K562 (cell line): ENCODE measurements at regions not wholly inside any gene's neighbourhood (a gene's known extent, or its start where the extent isn't known, plus 50 kb on each side); places are given as distances from the start of the nearest gene placed in this dataset.

Experiments
- ATAC-seq: fragments of 200-7000 bp; cut with Tn5 transposase; 3 replicates; pipeline ENCODE4 v1.9.1; 2020; ENCODE audit warnings: moderate library complexity
- BruUV-seq: library from RNA; stranded (reverse); fragments of 400-500 nt; replicated peaks from 2 replicates; lab custom pipeline; 2021; lab: Mats Ljungman, UMichigan
- CTCF ChIA-PET: fragments of 300-600 bp; formaldehyde crosslinking; extraction: SDS; loops from one replicate; lab custom pipeline; 2021; ENCODE audit warnings: low intra/inter-chr PET ratio; lab: Yijun Ruan, JAX
- POLR2A ChIA-PET: fragments of 300-600, 350-650 bp; sonication (Branson Sonifier 250); formaldehyde crosslinking; extraction: SDS; loops from one replicate; lab custom pipeline; 2021; ENCODE audit warnings: antibody characterized with exemption, inconsistent platforms; lab: Yijun Ruan, JAX
- DNase-seq, 4 experiments: peaks; one replicate each; pipeline versions ENCODE4 v3.0.0 to v3.0.0-alpha.2; 2011 to 2018; ENCODE audit warnings: low spot score in 3 of 4, mixed read lengths in 3 of 4; ENCODE audit errors: extremely low read depth in 1 of 4
- FAIRE-seq: peaks from 2 replicates; lab custom pipeline; 2011; peaks lifted over from hg19 to GRCh38; lab: Jason Lieb, UNC
- H2AFZ ChIP-seq: 2 replicates; pipeline ENCODE4 v1.6.0; 2011; ENCODE audit warnings: low read depth, low read length, control low read depth, inconsistent platforms
- H3K27ac ChIP-seq: fragments of 200-600 bp; 3 replicates; pipeline ENCODE4 v1.8.0; 2011; ENCODE audit warnings: low read depth, mild to moderate bottlenecking, control low read depth, inconsistent platforms, low read length, moderate library complexity, mixed read lengths; ENCODE audit errors: extremely low read depth
- H3K27me3 ChIP-seq, 2 experiments: fragments of 300-600 bp in 1 of 2; 2 replicates in 1 of 2; 3 replicates in 1 of 2; pipeline versions ENCODE4 v1.6.0 to v1.8.0; 2011; ENCODE audit warnings: inconsistent platforms in 2 of 2, low read length in 2 of 2, mild to moderate bottlenecking in 1 of 2, mixed read lengths in 1 of 2, moderate library complexity in 1 of 2; ENCODE audit not compliant: control insufficient read depth in 2 of 2, insufficient read depth in 2 of 2
- H3K36me3 ChIP-seq: fragments of 300-600 bp; 3 replicates; pipeline ENCODE4 v1.8.0; 2011; ENCODE audit warnings: mild to moderate bottlenecking, low read length, inconsistent platforms; ENCODE audit not compliant: control insufficient read depth, insufficient read depth
- H3K4me1 ChIP-seq, 2 experiments: fragments of 200-600 bp in 1 of 2; replicated peaks in 1 of 2; 2 replicates in 1 of 2; 3 replicates in 1 of 2; pipeline versions ENCODE4 v1.5.1 to v1.8.0; 2011; ENCODE audit warnings: inconsistent platforms in 2 of 2, low read length in 2 of 2, mild to moderate bottlenecking in 1 of 2, mixed read lengths in 1 of 2, moderate library complexity in 1 of 2; ENCODE audit not compliant: control insufficient read depth in 2 of 2, insufficient read depth in 2 of 2
- H3K4me2 ChIP-seq: 2 replicates; pipeline ENCODE4 v1.6.1; 2011; ENCODE audit warnings: low read length, control low read depth, inconsistent platforms, mixed read lengths; ENCODE audit not compliant: insufficient read depth
- H3K4me3 ChIP-seq: fragments of 200-600 bp; sonication (generic), shearing (Covaris generic); 2 replicates; pipeline ENCODE4 v1.5.1; 2016; ENCODE audit warnings: control low read depth, inconsistent platforms
- H3K79me2 ChIP-seq: fragments of 200-600 bp; 3 replicates; pipeline ENCODE4 v1.8.0; 2011; ENCODE audit warnings: low read length, inconsistent platforms; ENCODE audit not compliant: control insufficient read depth, insufficient read depth
- H3K9ac ChIP-seq, 2 experiments: 2 replicates each; pipeline versions ENCODE4 v1.6.0 to v1.6.1; 2011; ENCODE audit warnings: low read depth in 2 of 2, low read length in 2 of 2, control low read depth in 1 of 2, inconsistent platforms in 1 of 2, mild to moderate bottlenecking in 1 of 2, mixed read lengths in 1 of 2; ENCODE audit not compliant: insufficient read depth in 1 of 2
- H3K9me1 ChIP-seq: one replicate; pipeline ENCODE4 v1.6.0; 2011; ENCODE audit warnings: inconsistent platforms, mild to moderate bottlenecking, low read length, moderate library complexity; ENCODE audit not compliant: control insufficient read depth, insufficient read depth
- H3K9me3 ChIP-seq: replicated peaks from 2 replicates; pipeline ENCODE4 v1.5.1; 2011; ENCODE audit warnings: low read depth, low read length, inconsistent platforms; ENCODE audit not compliant: control insufficient read depth, insufficient read depth
- H4K20me1 ChIP-seq: replicated peaks from 2 replicates; pipeline ENCODE4 v1.6.1; 2011; ENCODE audit warnings: low read length, inconsistent platforms, mixed read lengths; ENCODE audit not compliant: control insufficient read depth, insufficient read depth
- CEBPB ChIP-seq: fragments of 450-650 bp; IDR thresholded peaks from 2 replicates; pipeline ENCODE4 v1.6.1; 2016; ENCODE audit warnings: missing genetic modification characterization, missing compliant biosample characterization
- CHCHD3 ChIP-seq: fragments of 250-450 bp; sonication (Bioruptor Pico); IDR thresholded peaks from 2 replicates; pipeline ENCODE4 v2.1.2; 2022; ENCODE audit warnings: mild to moderate bottlenecking
- E2F8 ChIP-seq: fragments of 450-650 bp; IDR thresholded peaks from 2 replicates; pipeline ENCODE4 v1.7.1; 2018; ENCODE audit warnings: mild to moderate bottlenecking, low read depth; ENCODE audit not compliant: partially characterized antibody
- EP300 ChIP-seq: IDR thresholded peaks from 2 replicates; pipeline ENCODE4 v1.6.1; 2012; ENCODE audit warnings: low read length, improper control_type of control experiment
- FOXJ2 ChIP-seq: fragments of 200-800 bp; sonication (Bioruptor generic); IDR thresholded peaks from 2 replicates; pipeline ENCODE4 v1.6.1; 2016; ENCODE audit warnings: missing genetic modification characterization, missing compliant biosample characterization
- FOXP4 ChIP-seq: sonication (generic); formaldehyde crosslinking; IDR thresholded peaks from 2 replicates; pipeline ENCODE4 v1.8.0; 2022; ENCODE audit warnings: mild to moderate bottlenecking, missing genetic modification reagents, borderline replicate concordance
- KAT8 ChIP-seq: fragments of 450-650 bp; IDR thresholded peaks from 2 replicates; pipeline ENCODE4 v1.6.1; 2016; ENCODE audit warnings: low read depth, mild to moderate bottlenecking
- MLX ChIP-seq, 2 experiments: fragments of 450-650 bp in 1 of 2; sonication (generic) in 1 of 2; formaldehyde crosslinking; conservative IDR thresholded peaks; 2 replicates each; pipeline versions ENCODE4 v1.4.0 to v1.8.1; 2020 to 2022; ENCODE audit warnings: mild to moderate bottlenecking in 1 of 2, missing genetic modification reagents in 1 of 2
- NR0B1 ChIP-seq: fragments of 450-650 bp; IDR thresholded peaks from one replicate; pipeline ENCODE4 v1.6.1; 2018; ENCODE audit warnings: mild to moderate bottlenecking, moderate library complexity; ENCODE audit not compliant: partially characterized antibody
- RB1 ChIP-seq: fragments of 450-650 bp; IDR thresholded peaks from 2 replicates; pipeline ENCODE4 v1.6.1; 2017; ENCODE audit warnings: low read depth, mild to moderate bottlenecking
- SRF ChIP-seq, 2 experiments: fragments of 250-450, 450-650 bp in 1 of 2; sonication (Bioruptor Pico) in 1 of 2; sonication (generic) in 1 of 2; formaldehyde crosslinking; IDR thresholded peaks; 2 replicates each; pipeline versions ENCODE4 v1.5.0 to v1.5.1; 2020 to 2022; ENCODE audit warnings: mild to moderate bottlenecking in 1 of 2, missing genetic modification reagents in 1 of 2
- TRIM28 ChIP-seq: fragments of 450-650 bp; IDR thresholded peaks from 2 replicates; pipeline ENCODE4 v1.6.1; 2017
- ZNF431 ChIP-seq: sonication (generic); formaldehyde crosslinking; IDR thresholded peaks from 2 replicates; pipeline ENCODE4 v1.8.0; 2022; ENCODE audit warnings: mild to moderate bottlenecking, missing genetic modification reagents
- ZNF586 ChIP-seq: fragments of 450-650 bp; formaldehyde crosslinking; conservative IDR thresholded peaks from 2 replicates; pipeline ENCODE4 v1.4.0; 2020; ENCODE audit warnings: mild to moderate bottlenecking, moderate library complexity
- WGBS: fragments of 100-300 bp; shearing (Covaris generic); methylation state at CpG from one replicate; pipeline ENCODE4 v1.1.6; 2016; ENCODE audit warnings: low coverage, mixed read lengths; ENCODE audit not compliant: insufficient coverage; ENCODE audit errors: missing lambda C conversion rate; 5-methylcytosine and 5-hydroxymethylcytosine counted together
- in situ Hi-C: fragments of 300-500 bp; cut with MboI; formaldehyde crosslinking; loops from 4 replicates; pipeline ENCODE4 v1.15.0; 2018; ENCODE audit warnings: inconsistent platforms, mixed read lengths
- intact Hi-C: fragments of 100-400 bp; cut with micrococcal nuclease; formaldehyde crosslinking; loops from 2 replicates; pipeline ENCODE4 v1.14.2; 2022

GRCh38 chr4:181265370-181265769, 977.8 kb upstream of the TENM3 start:
- no peaks in the 10 kb centered on the region for H3K79me2 ChIP-seq
- WGBS, result 1% methylated on average over 4 of the region's 4 CpGs
- no peak overlapping the region for H3K9ac ChIP-seq
- no peak overlapping the region for H3K4me2 ChIP-seq
- TF ChIP-seq EP300, result no peak
- TF ChIP-seq CHCHD3 (CRISPR knock-in tag), result no peak
- TF ChIP-seq ZNF431 (CRISPR knock-in tag), result no peak
- no peak for TF ChIP-seq TRIM28
- TF ChIP-seq SRF (CRISPR knock-in tag; IDR thresholded peaks at IDR 0.05), result no peak
- no peak for TF ChIP-seq FOXJ2 (tag)
- TF ChIP-seq MLX (CRISPR knock-in tag; conservative IDR thresholded peaks at IDR 0.05), result no peak
- no peak for TF ChIP-seq E2F8
- TF ChIP-seq KAT8, result no peak
- TF ChIP-seq FOXP4, result no peak
- TF ChIP-seq RB1, result no peak
- TF ChIP-seq CEBPB (tag), result no peak
- no peak for TF ChIP-seq ZNF586 (CRISPR knock-in tag)
- TF ChIP-seq NR0B1, result no peak
- H3K4me3 ChIP-seq, result no peak overlapping the region
- POLR2A ChIA-PET, result no interaction called here
- in situ Hi-C loops (no loop called here), intact Hi-C loops (no loop called here)
- BruUV-seq, result no TSS peak
- CTCF ChIA-PET, result no interaction called here
- H3K27me3 ChIP-seq, result no peaks in the 10 kb centered on the region
- no peaks in the 10 kb centered on the region for H3K4me1 ChIP-seq
- H3K27ac ChIP-seq, result no peak overlapping the region
- no peak for DNase-seq
- ATAC-seq, result no peak
- FAIRE-seq, result no peak
- H2AFZ ChIP-seq, result no peak overlapping the region
- no peaks in the 10 kb centered on the region; the same call in 1 of the 2 replicates for H3K9me3 ChIP-seq
- no peaks in the 10 kb centered on the region for H3K9me1 ChIP-seq
- no peaks in the 10 kb centered on the region for H4K20me1 ChIP-seq
- no peaks in the 10 kb centered on the region for H3K36me3 ChIP-seq
